Kidney glomerular epithelial cell (primary cell): ENCODE measurements at regions not wholly inside any gene's neighbourhood (a gene's known extent, or its start where the extent isn't known, plus 50 kb on each side); places are given as distances from the start of the nearest gene placed in this dataset.

Experiments used
- DNase-seq: peaks from one replicate; lab custom pipeline; 2025; lab: John Stamatoyannopoulos, UW

DNA sequence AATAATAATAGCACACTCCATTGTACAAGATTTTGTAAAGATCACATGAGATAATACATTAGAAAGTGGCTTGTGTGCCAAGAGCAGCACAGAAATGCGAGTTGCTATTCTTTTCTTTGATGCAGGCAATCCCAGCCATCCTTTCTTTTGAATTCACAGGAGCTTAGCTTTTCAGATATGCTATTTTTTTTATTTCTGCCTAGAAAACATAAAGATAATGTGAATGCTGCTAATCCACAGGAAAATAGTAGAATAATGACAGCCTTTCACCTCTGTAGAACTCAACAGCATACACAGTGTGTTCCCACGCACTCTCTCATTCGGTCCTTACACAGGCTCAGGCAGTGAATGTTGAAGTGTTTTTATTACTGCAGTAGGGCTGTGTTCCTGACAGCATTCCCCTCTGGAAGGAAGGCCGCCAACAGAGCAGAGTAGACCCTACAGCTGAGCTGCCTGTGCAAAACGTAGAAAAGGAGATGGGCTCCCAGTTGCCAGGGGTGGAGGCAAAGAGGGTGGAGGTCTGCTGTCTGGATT lies 138.8 kb upstream of the TAPT1 start:
- DNase-seq = no peak

DNA sequence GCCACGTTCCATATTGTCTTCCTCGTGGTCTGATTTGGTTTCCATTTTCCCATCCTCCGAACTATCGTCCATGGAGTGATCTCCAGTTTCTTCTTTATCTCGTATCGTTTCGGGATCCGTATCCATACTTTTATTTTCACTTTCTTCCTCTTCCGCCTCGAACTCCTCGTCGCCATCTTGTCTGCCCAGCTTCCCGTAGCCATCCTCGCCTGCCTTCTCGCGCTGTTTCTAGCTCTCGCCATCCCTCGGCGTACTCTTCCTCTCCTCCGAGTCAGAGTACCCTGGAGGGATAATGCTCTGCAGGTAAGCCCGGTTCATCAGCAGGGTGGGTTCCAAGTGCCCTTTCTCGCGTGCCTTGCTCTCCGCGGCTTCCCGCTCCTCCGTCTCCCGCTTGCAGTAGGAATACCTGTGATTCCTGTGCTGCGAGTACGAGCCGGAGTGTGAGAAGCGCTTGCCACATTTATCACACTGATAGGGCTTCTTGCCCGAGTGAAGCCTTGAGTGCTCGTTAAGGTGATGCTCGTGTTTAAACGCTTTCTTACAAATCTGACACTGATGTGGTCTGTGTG lies 134.5 kb upstream of the TAPT1 start:
- DNase-seq = no peak

DNA sequence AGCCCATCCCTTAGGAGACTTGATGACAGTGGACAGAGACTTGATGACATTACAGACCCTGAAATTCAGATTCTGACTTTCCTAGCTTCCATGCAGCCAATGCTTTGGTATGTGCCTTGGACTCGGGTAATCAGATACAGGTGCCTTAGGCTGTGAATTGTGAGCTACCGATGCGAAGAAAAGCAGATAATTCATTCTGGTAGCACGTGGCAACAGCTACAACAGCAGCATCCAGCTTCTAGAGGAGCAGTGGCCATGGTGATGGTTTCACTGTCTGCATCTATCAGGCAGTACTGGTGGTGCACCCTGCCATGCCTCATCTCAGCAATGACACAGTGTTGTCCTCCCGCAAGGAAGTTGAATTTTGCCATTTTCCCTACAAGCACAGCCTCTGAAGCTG lies 126.9 kb upstream of the TAPT1 start:
- no peak for DNase-seq

DNA sequence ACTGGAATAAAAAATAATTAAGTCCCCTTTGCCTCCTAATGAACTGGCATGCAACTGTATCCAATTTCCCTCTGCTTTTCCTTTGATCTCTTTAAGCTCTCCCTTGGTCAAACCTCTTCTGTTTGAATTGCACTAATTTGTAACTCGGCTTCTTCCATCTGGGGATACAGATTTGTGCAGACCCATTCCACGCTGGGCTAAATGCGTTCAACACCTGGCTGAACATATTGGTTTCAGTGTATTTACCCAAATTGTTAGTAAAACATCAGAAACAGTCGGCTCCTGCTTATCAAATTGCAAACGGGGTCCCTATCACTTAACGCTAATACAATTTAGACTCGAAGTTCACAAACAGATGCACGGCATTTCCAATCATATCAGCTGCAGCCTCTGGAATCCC lies 124.9 kb upstream of the TAPT1 start:
- DNase-seq = no peak

GRCh38 chr4:16344853-16345252 lies 118.6 kb upstream of the TAPT1 start:
- no peak for DNase-seq

DNA sequence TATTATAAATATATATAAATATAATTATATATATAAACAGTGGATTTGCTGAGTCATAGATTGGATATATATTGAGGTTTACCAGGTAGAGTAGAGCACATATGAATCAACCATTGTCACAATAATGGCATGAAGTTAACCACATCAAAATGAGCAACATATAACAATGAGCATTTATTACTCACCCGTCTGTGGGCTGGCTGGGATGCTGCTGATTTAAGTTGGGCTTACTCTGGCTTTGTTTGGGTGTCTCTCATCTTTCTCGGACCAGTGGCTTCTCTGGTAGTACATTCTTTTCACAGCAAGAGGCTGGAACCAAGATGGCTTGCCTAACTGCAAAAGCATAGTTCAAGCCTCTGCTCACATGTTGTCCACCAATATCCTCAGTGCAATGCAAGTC lies 111.7 kb upstream of the TAPT1 start:
- peak; percentile 48 for DNase-seq

DNA sequence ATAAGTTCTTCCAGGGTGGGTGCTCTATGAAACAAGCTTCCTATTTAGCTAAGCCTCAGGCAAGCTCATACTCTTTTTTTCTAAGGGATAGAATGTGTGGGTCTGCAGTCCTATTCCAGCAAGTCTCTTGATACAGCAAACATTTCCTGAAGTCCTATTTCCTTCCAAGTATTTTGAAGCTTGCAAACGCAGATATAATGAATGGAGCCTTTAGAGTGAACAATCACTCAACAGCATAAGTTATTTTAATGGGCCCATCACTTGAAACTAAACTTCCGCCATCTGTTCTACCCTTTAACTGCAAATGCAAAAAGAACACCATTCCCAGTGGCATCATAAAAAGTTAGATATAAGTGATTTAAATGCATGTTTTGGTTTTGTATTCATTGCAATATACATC lies 108.3 kb upstream of the TAPT1 start:
- no peak for DNase-seq

GRCh38 chr4:16329797-16330134 lies 103.5 kb upstream of the TAPT1 start:
- DNase-seq = no peak

DNA sequence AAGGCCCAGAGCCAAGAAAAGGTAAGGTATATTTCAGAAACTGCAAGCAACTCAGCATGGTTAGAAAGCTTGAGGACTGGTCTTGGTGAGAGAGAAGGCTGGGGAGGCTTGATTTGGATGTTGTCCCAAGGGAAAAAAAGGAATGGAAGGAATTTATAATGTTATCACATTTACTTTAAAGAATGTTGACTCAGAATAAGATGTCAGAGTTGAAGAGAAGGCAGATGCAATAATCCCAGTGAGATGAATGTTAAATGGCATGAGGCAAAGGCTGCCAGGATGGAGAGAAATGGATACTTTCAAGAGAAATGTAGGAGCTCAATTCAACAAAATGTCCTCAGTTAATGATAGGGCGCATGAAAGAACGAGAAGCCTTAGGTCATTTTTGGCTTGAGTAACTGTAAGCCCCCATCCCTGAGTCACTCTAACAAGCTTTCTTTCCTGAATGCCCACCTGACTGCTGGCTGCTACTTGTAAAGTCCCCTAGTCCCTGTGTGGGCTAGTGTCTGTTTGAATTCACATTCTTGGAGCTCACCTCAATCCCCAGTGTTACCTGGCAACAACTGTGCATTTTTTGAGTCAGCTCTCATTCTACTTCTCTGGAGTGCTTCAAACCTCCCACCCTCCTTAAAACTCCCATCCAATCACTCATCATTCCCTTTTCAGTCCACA lies 103.0 kb upstream of the TAPT1 start:
- DNase-seq = peak; percentile 22

DNA sequence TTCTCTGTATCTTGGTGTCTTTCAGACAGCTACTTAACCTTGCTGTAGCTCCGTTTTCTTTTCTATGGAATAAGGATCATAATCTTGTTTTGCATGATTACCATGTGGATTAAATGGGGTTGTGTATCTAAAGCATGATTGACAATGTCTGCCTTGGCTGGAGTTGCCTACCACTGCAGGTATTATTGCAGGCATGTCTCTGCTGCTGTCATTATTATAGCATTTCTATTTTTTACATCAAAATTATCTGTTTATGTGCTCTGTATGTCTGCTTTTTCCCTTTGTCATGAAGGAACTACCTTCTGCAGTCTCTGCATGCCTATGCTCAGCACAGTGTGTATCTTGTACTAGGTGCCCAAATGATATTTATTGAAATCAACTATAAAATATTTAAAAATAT lies 95.9 kb upstream of the TAPT1 start:
- no peak for DNase-seq

- no peak for DNase-seq
These were observed 89.2 kb upstream of the TAPT1 start for GRCh38 chr4:16315456-16315855.

DNA sequence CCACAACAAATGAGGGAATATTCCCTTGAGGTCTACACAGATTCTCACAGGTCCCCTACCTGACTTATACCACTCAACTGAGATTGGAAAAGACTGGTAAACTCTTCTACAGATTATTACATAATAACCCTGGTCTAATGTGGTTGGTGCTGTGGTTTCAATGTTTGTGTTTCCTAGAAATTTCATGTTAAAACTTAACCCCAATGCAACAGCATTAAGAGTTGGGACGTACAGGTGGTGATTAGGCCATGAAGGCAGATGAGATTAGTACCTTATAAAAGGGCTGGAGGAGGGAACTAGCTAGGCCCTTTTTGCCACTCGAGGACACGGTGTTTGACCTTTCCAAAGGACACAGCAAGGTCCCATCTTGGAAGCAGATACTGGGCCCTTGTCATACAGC lies 84.3 kb upstream of the TAPT1 start:
- no peak for DNase-seq

DNA sequence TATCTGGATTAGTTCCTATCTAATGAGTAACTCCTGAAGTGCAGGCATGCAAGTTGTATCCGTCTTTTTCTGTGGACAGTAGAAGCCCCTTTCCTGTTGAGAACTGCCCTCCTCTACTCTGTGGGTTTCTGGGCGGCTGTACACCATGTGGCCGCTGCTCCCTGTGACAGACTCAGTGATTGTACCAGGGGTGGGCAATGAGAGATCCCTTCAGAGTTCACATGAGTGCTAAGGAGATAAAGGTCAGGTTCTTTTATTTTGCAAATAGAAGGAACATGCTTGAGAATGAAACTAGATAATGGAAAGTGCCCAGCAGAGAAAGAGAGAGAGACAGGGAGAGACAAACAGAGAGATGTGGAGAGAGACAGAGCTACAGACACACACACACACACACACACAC lies 76.4 kb upstream of the TAPT1 start:
- no peak for DNase-seq

GRCh38 chr4:16297003-16297402 lies 70.7 kb upstream of the TAPT1 start:
- no peak for DNase-seq

- DNase-seq = peak; percentile 64
These were observed 68.2 kb upstream of the TAPT1 start for GRCh38 chr4:16294455-16294854.

DNA sequence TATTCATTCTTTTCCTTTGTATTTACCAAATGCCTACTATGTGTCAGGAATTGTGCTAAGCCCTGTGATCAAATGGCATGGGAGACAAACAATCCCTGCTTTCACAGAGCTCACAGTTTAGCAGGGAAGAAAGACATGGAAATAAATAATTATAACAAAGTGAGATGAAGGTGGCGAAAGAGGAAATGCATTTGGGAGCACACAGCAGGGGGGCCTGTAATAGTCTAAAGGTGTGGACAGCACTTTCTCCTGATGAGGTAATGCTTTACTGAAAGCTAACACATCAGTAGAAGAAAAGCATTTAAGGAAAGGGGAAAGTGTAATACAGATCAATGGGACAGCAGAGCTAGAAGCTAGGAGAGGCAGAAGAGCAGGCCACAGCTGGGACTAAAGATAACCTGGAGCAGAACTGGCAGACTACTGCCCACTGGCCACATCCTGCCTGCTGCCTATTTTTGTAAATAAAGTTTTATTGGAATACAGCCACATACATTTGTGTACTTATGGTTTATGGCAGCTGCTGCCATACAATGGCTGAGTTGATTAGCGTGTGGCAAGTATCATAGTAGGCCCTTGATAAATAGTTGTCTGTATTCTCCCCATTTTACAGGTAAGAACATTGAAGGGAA lies 67.1 kb upstream of the TAPT1 start:
- no peak for DNase-seq

- no peak for DNase-seq
These were observed 66.3 kb upstream of the TAPT1 start for GRCh38 chr4:16292585-16292984.

GRCh38 chr4:16290681-16291420 lies 64.6 kb upstream of the TAPT1 start:
- DNase-seq = no peak

DNA sequence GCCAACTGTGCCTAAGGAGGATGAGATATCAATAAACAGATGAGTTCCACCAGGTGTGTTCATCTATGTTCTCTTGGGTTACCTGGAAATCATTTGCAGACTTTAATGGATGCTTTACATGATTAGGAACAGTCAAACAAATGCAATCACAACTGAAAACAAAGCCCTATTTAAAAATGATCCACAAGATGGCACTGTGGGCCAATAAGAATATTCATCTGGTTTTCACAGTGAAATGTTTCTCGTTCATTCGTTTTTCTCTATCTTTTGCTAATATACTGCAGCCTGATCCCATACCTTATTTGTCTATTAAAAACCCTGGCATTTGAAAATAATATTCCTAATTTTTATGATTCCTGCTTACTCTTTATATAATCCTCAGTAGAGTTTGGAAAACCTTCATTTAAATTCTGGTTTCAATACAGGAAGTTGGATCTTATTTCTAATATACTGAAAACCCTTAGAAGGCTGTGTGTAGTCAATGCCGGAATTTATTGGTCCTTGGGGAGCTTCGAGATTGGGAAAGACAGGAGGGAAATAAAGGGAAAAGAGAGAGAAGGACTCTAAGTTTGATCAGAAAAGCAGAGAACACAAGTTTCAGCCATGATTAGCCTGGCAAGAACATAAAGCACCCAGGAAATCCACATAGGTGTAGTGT lies 63.8 kb upstream of the TAPT1 start:
- peak; percentile 61 for DNase-seq

GRCh38 chr4:16284050-16284449 lies 57.8 kb upstream of the TAPT1 start:
- no peak for DNase-seq

- no peak for DNase-seq
These were observed 51.9 kb upstream of the TAPT1 start for GRCh38 chr4:16278178-16278577.
